Neural cell (in vitro differentiated cells): ENCODE measurements at regions not wholly inside any gene's neighbourhood (a gene's known extent, or its start where the extent isn't known, plus 50 kb on each side); places are given as distances from the start of the nearest gene placed in this dataset.

Experiments
- EP300 ChIP-seq: fragments of 450-650 bp; conservative IDR thresholded peaks from 2 replicates; pipeline ENCODE4 v1.6.1; 2014; ENCODE audit warnings: antibody characterized with exemption, mild to moderate bottlenecking, moderate library complexity; ENCODE audit not compliant: poor library complexity, severe bottlenecking
- EZH2 ChIP-seq: fragments of 200-600, 300-800 bp; shearing (Covaris generic), sonication (generic); IDR thresholded peaks from 2 replicates; pipeline ENCODE4 v1.6.1; 2014; ENCODE audit warnings: antibody characterized with exemption, low read length, borderline replicate concordance, mild to moderate bottlenecking; ENCODE audit not compliant: insufficient read depth, poor library complexity, severe bottlenecking
- MXI1 ChIP-seq: fragments of 450-650 bp; conservative IDR thresholded peaks from 2 replicates; pipeline ENCODE4 v1.6.1; 2014; ENCODE audit warnings: antibody characterized with exemption, mild to moderate bottlenecking; ENCODE audit not compliant: poor library complexity, severe bottlenecking
- POLR2AphosphoS5 ChIP-seq: IDR thresholded peaks from 2 replicates; pipeline ENCODE4 v1.6.1; 2012
- SMC3 ChIP-seq: fragments of 450-650 bp; conservative IDR thresholded peaks from 2 replicates; pipeline ENCODE4 v1.6.1; 2014; ENCODE audit warnings: antibody characterized with exemption, mild to moderate bottlenecking, moderate library complexity; ENCODE audit not compliant: poor library complexity
- TAF1 ChIP-seq: IDR thresholded peaks from 2 replicates; pipeline ENCODE4 v1.6.1; 2012; ENCODE audit warnings: low read depth
- TF ChIP-seq, protein P1 (sequence below): fragments of 450-650 bp; IDR thresholded peaks from 2 replicates; pipeline ENCODE4 v1.5.1; 2014; ENCODE audit warnings: antibody characterized with exemption, mild to moderate bottlenecking, moderate library complexity; ENCODE audit not compliant: poor library complexity, severe bottlenecking
- TF ChIP-seq, protein P2 (sequence below): IDR thresholded peaks from 2 replicates; pipeline ENCODE4 v1.6.1; 2012; ENCODE audit warnings: borderline replicate concordance

DNA sequence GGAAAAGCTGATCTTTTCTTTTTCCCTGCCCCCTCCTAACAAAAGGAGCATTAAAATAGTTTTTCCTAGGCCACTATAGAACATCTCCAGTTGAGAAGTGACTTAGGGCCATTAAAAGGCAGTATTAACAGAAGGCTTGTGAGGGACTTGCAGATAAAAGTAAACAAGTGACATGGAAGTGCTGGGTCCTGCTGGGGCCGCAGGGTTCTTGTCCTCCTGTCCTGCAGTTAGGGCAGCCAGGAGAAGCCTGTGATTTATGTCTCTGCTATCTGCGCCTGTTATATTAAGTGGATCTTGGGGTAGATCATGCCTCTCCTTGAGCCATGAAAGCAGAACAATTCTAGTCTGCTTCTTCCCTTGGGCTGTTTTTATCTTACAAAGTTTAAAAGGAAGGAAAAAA, 271.4 kb upstream of the C11orf87 start:
- TF ChIP-seq, protein P1, sequence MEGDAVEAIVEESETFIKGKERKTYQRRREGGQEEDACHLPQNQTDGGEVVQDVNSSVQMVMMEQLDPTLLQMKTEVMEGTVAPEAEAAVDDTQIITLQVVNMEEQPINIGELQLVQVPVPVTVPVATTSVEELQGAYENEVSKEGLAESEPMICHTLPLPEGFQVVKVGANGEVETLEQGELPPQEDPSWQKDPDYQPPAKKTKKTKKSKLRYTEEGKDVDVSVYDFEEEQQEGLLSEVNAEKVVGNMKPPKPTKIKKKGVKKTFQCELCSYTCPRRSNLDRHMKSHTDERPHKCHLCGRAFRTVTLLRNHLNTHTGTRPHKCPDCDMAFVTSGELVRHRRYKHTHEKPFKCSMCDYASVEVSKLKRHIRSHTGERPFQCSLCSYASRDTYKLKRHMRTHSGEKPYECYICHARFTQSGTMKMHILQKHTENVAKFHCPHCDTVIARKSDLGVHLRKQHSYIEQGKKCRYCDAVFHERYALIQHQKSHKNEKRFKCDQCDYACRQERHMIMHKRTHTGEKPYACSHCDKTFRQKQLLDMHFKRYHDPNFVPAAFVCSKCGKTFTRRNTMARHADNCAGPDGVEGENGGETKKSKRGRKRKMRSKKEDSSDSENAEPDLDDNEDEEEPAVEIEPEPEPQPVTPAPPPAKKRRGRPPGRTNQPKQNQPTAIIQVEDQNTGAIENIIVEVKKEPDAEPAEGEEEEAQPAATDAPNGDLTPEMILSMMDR, result no peak
- TF ChIP-seq EZH2, result no peak
- no peak for TF ChIP-seq EP300
- TF ChIP-seq, protein P2, sequence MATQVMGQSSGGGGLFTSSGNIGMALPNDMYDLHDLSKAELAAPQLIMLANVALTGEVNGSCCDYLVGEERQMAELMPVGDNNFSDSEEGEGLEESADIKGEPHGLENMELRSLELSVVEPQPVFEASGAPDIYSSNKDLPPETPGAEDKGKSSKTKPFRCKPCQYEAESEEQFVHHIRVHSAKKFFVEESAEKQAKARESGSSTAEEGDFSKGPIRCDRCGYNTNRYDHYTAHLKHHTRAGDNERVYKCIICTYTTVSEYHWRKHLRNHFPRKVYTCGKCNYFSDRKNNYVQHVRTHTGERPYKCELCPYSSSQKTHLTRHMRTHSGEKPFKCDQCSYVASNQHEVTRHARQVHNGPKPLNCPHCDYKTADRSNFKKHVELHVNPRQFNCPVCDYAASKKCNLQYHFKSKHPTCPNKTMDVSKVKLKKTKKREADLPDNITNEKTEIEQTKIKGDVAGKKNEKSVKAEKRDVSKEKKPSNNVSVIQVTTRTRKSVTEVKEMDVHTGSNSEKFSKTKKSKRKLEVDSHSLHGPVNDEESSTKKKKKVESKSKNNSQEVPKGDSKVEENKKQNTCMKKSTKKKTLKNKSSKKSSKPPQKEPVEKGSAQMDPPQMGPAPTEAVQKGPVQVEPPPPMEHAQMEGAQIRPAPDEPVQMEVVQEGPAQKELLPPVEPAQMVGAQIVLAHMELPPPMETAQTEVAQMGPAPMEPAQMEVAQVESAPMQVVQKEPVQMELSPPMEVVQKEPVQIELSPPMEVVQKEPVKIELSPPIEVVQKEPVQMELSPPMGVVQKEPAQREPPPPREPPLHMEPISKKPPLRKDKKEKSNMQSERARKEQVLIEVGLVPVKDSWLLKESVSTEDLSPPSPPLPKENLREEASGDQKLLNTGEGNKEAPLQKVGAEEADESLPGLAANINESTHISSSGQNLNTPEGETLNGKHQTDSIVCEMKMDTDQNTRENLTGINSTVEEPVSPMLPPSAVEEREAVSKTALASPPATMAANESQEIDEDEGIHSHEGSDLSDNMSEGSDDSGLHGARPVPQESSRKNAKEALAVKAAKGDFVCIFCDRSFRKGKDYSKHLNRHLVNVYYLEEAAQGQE, result no peak
- TF ChIP-seq POLR2AphosphoS5, result no peak
- no peak for TF ChIP-seq MXI1
- no peak for TF ChIP-seq SMC3
- no peak for TF ChIP-seq TAF1
